AG08395 (cell line): ENCODE measurements at regions not wholly inside any gene's neighbourhood (a gene's known extent, or its start where the extent isn't known, plus 50 kb on each side); places are given as distances from the start of the nearest gene placed in this dataset.
"Not testable (repeated sequence)": the region's sequence is repeated elsewhere in the genome, so short reads cannot be mapped to it uniquely, and the experiment has no call there.

ENCODE experiments used
- DNase-seq: peaks from one replicate; pipeline ENCODE4 v3.0.0; 2012; ENCODE audit warnings: mixed read lengths, low spot score

- DNase-seq, result not testable (repeated sequence)
These were observed 252.0 kb downstream of the GOLGA6L6 start for GRCh38 chr15:20289538-20290103.

DNA sequence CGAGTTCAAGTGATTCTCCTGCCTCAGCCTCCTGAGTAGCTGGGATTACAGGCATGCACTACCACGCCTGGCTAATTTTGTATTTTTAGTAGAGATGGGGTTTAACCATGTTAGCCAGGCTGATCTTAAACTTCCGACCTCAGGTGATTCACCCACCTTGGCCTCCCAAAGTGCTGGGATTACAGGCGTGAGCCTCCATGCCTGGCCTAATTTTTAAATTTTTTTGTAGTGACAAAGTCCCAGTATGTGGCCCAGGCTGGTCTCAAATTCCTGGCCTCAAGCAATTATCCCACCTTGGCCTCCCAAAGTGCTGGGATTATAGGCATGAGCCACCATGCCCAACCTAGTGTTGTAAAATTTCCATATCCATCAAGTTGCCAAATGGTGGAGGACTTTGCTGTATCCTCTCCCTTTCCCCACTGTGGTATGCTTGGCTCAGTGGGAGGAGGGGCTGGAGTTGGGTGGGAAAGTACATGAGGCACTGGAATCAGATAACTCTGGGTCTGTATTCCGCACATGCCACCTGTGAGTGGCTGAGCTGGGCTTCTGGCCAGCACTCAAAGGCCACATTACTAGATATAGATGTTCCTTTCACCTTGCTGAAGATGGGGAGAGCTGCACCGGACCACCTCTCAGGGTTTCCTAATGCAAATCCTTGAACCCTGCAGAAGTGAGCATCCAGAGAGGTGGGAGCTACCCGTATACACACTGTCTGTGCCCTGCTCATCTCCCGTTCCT is 252.6 kb downstream of the GOLGA6L6 start:
- DNase-seq, result not testable (repeated sequence)

- not testable (repeated sequence) for DNase-seq
These were observed 255.0 kb downstream of the GOLGA6L6 start for GRCh38 chr15:20286559-20286958.

GRCh38 chr15:20285696-20286300 is 255.8 kb downstream of the GOLGA6L6 start:
- not testable (repeated sequence) for DNase-seq

GRCh38 chr15:20284891-20285535 is 256.6 kb downstream of the GOLGA6L6 start:
- not testable (repeated sequence) for DNase-seq

DNA sequence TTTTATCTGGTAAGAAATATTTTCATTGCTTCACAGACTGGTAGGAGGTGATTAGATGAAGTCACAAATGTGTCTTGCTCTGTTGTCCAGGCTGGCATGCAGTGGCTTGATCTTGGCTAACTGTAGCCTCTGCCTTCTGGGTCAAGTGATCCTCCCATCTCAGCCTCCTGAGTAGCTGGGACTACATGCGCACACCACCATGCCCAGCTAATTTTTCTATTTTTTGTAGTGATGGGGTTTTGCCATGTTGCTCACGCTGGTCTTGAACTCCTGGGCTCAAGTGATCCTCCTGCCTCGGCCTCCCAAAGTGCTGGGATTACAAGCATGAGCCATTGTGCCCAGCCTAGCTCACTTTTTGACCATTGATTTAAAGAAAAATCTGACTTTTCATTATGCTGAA is 257.9 kb downstream of the GOLGA6L6 start:
- not testable (repeated sequence) for DNase-seq

GRCh38 chr15:20282491-20282943 is 259.1 kb downstream of the GOLGA6L6 start:
- not testable (repeated sequence) for DNase-seq

GRCh38 chr15:20281567-20282275 is 259.9 kb downstream of the GOLGA6L6 start:
- not testable (repeated sequence) for DNase-seq

DNA sequence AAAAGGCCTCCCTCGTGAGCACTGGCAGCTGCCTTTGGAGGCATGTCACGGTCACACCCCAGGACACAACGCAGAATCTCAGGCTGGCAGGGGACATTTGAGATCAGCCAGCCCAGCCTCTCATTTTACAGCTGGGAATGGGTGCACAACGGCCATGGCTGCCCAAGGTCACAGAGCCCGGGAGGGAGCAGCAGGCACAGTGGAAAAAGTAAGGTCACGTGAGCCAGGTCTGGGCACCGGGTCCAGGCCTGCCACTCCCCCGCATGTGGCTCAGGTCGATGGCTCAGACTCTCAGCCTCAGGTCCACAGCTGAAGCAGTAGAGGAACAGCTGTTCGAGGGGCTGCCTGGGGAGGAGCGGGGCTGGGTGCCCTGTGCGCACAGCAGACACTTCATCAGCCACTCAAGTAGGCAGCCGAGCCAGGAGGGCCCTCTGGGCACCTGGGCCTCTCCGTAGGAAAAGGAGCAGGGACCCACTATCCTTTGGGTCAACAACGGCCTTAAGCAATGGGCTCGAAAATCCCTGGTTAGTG is 260.6 kb downstream of the GOLGA6L6 start:
- no peak for DNase-seq

GRCh38 chr15:20280141-20280932 is 261.3 kb downstream of the GOLGA6L6 start:
- DNase-seq, result not testable (repeated sequence)

DNA sequence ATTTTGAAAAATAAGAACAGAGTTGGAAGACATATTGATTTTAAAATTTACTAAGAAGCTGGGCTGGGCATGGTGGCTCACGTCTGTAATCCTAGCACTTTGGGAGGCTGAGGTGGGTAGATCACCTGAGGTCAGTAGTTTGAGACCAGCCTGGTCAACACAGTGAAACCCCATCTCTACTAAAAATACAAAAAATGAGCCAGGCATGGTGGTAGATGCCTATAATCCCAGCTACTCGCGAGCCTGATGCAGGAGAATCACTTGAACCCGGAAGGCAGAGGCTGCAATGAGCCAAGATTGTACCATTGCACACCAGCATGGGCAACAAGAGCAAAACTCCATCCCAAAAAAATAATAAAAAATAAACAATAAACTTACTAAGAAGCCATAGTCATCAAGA is 262.5 kb downstream of the GOLGA6L6 start:
- not testable (repeated sequence) for DNase-seq

DNA sequence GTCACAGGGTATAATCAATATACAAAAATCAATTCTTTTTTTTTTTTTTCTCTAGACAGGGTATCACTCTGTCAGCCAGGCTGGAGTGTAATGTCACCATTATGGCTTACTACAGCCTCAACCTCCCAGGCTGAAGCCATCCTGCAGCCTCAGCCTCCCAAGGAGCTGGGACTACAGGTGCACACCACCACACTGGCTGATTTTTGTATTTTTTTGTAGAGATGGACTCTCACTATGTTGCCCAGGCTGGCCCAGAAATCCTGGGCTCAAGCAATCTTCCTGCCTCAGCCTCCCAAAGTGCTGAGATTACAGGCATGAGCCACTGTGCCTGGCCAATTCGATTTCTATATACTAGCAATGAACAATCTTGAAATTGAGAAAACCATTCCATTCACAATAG is 263.2 kb downstream of the GOLGA6L6 start:
- not testable (repeated sequence) for DNase-seq

- DNase-seq, result not testable (repeated sequence)
These were observed 264.1 kb downstream of the GOLGA6L6 start for GRCh38 chr15:20277451-20277850.

DNA sequence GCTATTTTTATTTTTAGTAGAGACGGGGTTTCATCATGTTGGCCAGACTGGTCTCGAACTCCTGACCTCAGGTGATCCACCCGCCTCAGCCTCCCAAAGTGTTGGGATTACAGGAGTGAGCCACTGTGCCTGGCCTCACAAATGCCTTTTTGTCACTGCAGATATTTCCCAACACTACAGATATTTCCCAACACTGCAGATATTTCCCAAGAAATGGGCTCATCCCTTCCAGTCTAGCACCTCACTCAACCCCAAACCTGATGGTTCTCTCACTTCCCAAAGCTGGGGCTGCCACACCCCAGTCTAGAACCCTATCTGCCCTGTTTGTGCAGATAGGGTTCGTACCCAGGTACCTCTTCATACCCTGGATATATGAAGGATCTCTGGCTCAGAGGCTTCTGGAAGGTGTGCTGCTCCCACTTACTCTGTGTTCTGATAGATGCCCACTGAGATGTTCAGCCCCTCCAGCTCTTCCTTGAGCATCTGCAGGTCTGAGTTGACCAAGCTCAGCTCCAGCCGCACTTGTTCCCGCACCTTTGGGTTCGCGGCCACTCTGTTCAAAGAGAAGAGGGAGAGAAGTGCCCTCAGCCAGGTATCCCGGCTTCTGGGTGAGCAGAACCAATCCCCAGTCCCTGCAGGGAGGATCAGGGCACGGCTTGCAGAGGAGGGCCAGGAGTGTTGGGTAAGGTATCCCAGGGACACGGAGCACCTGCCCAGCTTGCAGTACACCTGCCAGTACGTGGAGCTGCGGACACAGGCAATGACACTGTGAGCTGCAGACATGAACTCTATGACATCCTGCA is 265.1 kb downstream of the GOLGA6L6 start:
- DNase-seq, result not testable (repeated sequence)

DNA sequence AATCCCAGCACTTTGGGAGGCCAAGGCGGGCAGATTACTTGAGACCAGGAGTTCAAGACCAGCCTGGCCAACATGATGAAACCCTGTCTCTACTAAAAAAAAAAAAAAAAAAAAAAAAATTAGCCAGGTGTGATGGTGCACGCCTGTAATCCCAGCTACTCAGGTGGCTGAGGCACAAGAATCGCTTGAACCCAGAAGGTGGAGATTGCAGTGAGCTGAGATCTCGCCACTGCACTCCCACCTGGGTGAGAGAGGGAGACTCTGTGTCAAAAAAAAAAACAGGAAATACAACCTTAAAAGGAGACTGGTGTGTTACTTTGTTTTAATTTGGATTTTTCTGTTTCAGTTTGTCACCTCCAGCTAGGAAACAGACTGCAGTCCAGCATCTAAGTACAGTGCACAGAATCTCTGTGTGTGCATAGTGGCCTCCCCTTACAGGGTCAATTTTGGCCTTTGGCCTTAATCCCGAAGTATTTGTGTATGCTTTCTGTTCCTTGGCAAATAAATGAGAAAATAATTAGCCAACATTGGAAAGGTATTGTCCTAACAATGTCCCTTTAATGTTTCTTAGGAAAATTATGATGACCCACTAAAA is 266.1 kb downstream of the GOLGA6L6 start:
- not testable (repeated sequence) for DNase-seq

- DNase-seq, result no peak
These were observed 269.0 kb downstream of the GOLGA6L6 start for GRCh38 chr15:20272422-20273184.

GRCh38 chr15:20271647-20272046 is 270.0 kb downstream of the GOLGA6L6 start:
- no peak for DNase-seq

- DNase-seq, result not testable (repeated sequence)
These were observed 271.6 kb downstream of the GOLGA6L6 start for GRCh38 chr15:20269956-20270355.

- DNase-seq, result not testable (repeated sequence)
These were observed 273.6 kb downstream of the GOLGA6L6 start for GRCh38 chr15:20267996-20268395.
